MCF 10A (cell line): ENCODE measurements at regions not wholly inside any gene's neighbourhood (a gene's known extent, or its start where the extent isn't known, plus 50 kb on each side); places are given as distances from the start of the nearest gene placed in this dataset.
"Not testable (repeated sequence)": the region's sequence is repeated elsewhere in the genome, so short reads cannot be mapped to it uniquely, and the experiment has no call there.

Source experiments
- BruUV-seq: library from RNA; stranded (reverse); fragments of 400-500 nt; replicated peaks from 2 replicates; lab custom pipeline; 2021; lab: Mats Ljungman, UMichigan
- CTCF ChIA-PET: fragments of 300-600 bp; sonication (Branson Sonifier 250); formaldehyde crosslinking; extraction: SDS; loops from one replicate; lab custom pipeline; 2021; ENCODE audit warnings: antibody characterized with exemption, inconsistent platforms; lab: Yijun Ruan, JAX
- POLR2A ChIA-PET: fragments of 300-600, 350-650 bp; sonication (Branson Sonifier 250); formaldehyde crosslinking; extraction: SDS; loops from one replicate; lab custom pipeline; 2020; ENCODE audit warnings: antibody characterized with exemption, inconsistent platforms; lab: Yijun Ruan, JAX
- DNase-seq: peaks from one replicate; pipeline ENCODE4 v3.0.0-alpha.2; 2018; ENCODE audit not compliant: unreplicated experiment
- H3K27ac Mint-ChIP-seq: one replicate; pipeline ENCODE4 v1.8.0; 2022; ENCODE audit warnings: mild to moderate bottlenecking, low read depth, mixed read lengths; ENCODE audit not compliant: unreplicated experiment
- H3K27me3 Mint-ChIP-seq: one replicate; pipeline ENCODE4 v1.8.0; 2022; ENCODE audit warnings: mixed read lengths; ENCODE audit not compliant: insufficient read depth, unreplicated experiment
- H3K36me3 Mint-ChIP-seq: one replicate; pipeline ENCODE4 v1.8.0; 2022; ENCODE audit warnings: mild to moderate bottlenecking, moderate library complexity, mixed read lengths; ENCODE audit not compliant: insufficient read depth, unreplicated experiment
- H3K4me1 Mint-ChIP-seq: one replicate; pipeline ENCODE4 v1.8.0; 2022; ENCODE audit warnings: mixed read lengths; ENCODE audit not compliant: insufficient read depth, unreplicated experiment
- H3K4me3 Mint-ChIP-seq: one replicate; pipeline ENCODE4 v1.8.0; 2022; ENCODE audit warnings: mild to moderate bottlenecking, moderate library complexity, mixed read lengths; ENCODE audit not compliant: unreplicated experiment
- H3K9me3 Mint-ChIP-seq: one replicate; pipeline ENCODE4 v1.8.0; 2022; ENCODE audit warnings: mixed read lengths; ENCODE audit not compliant: unreplicated experiment
- intact Hi-C: fragments of 100-400 bp; cut with micrococcal nuclease; formaldehyde crosslinking; loops from 2 replicates; pipeline ENCODE4 v1.14.1; 2022
- TF ChIP-seq, protein P1 (sequence below): fragments of 200-600 bp; IDR thresholded peaks from one replicate; pipeline ENCODE4 v1.8.0; 2022; ENCODE audit warnings: antibody characterized with exemption, mild to moderate bottlenecking; ENCODE audit not compliant: unreplicated experiment

DNA sequence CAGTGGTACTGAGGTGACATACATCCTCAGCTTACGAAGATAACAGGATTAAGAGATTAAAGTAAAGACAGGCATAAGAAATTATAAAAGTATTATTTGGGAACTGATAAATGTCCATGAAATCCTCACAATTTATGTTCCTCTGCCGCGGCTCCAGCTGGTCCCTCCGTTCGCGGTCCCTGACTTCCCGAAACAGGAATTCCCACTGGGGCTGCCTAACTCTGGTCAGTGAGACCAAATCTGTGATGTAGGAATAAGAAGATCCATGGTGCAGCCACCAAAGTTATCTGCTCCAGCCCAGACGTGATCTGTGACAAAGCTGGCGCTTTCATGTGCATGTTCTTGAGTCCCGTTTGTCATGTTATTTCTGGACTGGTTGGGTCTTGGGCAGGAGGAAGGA is 70.2 kb downstream of the TNFAIP2 start:
- DNase-seq, POLR2A ChIA-PET: not testable (repeated sequence)

DNA sequence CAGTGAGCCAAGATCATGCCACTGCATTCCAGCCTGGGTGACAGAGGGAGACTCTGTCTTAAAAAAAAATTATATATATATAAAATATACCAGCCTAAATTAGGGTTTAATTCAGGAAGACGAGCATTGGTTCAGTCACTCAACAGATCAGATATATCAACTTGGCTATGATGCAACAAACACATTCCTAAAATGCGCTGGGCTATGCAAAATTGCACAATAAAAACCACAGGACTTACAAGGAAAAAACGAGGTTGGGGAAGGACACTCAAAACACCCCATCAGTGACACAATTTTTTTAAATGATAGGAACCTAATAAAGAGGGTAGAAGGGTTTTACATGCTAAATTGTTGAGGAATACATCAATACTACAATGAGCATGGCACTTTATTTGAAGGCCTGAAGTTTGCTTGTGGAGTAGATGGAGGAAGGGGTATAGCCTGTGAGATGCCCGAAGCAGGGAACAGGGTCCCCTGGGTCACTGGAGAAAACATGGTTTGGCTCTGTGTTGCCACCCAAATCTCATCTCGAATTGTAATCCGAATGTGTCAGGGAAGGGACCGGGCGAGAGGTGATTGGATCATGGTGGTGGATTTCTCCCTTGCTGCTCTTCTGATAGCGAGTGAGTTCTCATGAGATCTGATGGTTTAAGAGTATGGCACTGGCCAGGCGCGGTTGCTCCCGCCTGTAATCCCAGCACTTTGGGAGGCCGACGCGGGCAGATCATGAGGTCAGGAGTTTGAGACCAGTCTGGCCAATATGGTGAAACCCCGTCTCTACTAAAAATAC is 71.2 kb downstream of the TNFAIP2 start:
- Mint-ChIP-seq H3K27me3 (no peaks in the 10 kb centered on the region), H3K4me1 (peaks cover 16% of the 10 kb centered on the region), H3K9me3 (no peaks in the 10 kb centered on the region), H3K4me3 (no peak overlapping the region), H3K36me3 (peaks cover 13% of the 10 kb centered on the region), H3K27ac (no peak overlapping the region)
- POLR2A ChIA-PET, result no interaction called here
- intact Hi-C loops, result no loop called here
- TF ChIP-seq, protein P1, sequence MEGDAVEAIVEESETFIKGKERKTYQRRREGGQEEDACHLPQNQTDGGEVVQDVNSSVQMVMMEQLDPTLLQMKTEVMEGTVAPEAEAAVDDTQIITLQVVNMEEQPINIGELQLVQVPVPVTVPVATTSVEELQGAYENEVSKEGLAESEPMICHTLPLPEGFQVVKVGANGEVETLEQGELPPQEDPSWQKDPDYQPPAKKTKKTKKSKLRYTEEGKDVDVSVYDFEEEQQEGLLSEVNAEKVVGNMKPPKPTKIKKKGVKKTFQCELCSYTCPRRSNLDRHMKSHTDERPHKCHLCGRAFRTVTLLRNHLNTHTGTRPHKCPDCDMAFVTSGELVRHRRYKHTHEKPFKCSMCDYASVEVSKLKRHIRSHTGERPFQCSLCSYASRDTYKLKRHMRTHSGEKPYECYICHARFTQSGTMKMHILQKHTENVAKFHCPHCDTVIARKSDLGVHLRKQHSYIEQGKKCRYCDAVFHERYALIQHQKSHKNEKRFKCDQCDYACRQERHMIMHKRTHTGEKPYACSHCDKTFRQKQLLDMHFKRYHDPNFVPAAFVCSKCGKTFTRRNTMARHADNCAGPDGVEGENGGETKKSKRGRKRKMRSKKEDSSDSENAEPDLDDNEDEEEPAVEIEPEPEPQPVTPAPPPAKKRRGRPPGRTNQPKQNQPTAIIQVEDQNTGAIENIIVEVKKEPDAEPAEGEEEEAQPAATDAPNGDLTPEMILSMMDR, result no peak
- BruUV-seq, result no TSS peak
- peak; percentile 75 for DNase-seq
- CTCF ChIA-PET, result no interaction called here

More for the DNA sequence above, 70.2 kb downstream of the TNFAIP2 start:
- intact Hi-C loops, H3K27me3 Mint-ChIP-seq, BruUV-seq, CTCF ChIA-PET, H3K9me3 Mint-ChIP-seq, H3K4me1 Mint-ChIP-seq, H3K27ac Mint-ChIP-seq, H3K4me3 Mint-ChIP-seq: not testable (repeated sequence)
- H3K36me3 Mint-ChIP-seq, result peaks cover 13% of the 10 kb centered on the region

DNA sequence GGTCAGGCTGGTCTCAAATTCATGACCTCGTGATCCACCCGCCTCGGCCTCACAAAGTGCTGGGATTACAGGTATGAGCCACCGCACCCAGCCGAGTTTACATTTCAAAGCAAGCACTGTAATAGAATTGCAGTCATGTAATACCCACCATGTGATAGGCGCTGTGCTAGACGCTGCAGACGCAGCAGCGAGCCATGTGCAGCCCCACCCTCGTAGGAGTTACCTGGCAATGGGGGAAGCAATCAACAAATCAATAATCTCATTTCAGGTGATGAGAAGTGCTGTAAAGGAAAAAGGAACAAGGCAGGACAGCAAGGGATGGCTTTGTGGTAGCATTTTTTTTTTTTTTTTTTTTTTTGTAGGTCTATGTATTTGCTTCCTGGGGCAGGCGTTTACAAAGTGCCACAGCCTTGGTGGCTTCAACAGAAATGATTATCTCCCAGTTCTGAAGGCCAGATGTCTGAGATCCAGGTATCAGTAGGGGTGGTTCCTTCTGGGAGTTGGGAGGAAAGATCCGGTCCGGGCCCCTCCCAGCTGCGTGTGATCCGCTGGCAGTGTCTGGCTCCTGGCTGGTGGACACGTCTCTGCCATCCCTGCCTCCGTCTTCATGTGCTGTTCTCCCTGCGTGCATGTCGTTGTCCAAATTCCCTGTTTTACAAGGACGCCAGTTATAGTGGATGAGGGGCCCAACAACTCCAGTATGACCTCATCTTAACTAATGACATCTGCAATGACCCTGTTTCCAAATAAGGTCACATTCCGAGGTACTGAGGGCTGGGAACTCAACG is 72.8 kb downstream of the TNFAIP2 start:
- no peak overlapping the region for H3K4me3 Mint-ChIP-seq
- DNase-seq, result no peak
- H3K27me3 Mint-ChIP-seq, result no peaks in the 10 kb centered on the region
- H3K36me3 Mint-ChIP-seq, result peaks cover 9% of the 10 kb centered on the region
- peaks cover 16% of the 10 kb centered on the region for H3K4me1 Mint-ChIP-seq
- TF ChIP-seq, protein P1, result no peak
- no TSS peak for BruUV-seq
- CTCF ChIA-PET, result no interaction called here
- POLR2A ChIA-PET, result no interaction called here
- intact Hi-C loops, result no loop called here
- H3K9me3 Mint-ChIP-seq, result no peaks in the 10 kb centered on the region
- H3K27ac Mint-ChIP-seq, result no peak overlapping the region

DNA sequence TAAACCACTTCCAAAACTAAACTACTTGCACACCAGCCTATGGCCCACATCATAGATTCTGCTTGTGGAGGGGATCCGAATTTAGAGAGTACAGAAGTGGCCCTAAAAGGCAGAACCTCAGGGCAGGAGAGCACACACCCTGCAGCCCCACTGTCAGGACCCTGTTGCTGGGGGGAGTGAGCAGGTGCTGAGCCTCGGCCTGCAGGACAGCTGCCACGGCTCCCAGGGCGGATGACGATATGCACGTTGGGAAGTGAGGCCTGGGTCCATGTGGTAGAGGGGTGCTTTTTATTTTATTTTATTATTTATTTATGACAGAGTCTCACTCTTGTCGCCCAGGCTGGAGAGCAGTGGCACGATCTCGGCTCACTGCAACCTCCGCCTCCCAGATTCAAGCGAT is 73.5 kb downstream of the TNFAIP2 start:
- intact Hi-C loops, result no loop called here
- no peak overlapping the region for H3K27ac Mint-ChIP-seq
- ChIA-PET CTCF (interaction anchor here (0.6 kb wide), 2 partner anchors 100 to 240 kb away, joined by 3 to 5 read pairs; no protein-coding TSS in a partner anchor), POLR2A (interaction anchor here (0.7 kb wide), 1 partner anchor 1103 kb away, joined by 3 read pairs; no protein-coding TSS in a partner anchor)
- no peaks in the 10 kb centered on the region for H3K9me3 Mint-ChIP-seq
- no peak overlapping the region for H3K4me3 Mint-ChIP-seq
- H3K36me3 Mint-ChIP-seq, result peaks cover 9% of the 10 kb centered on the region
- H3K4me1 Mint-ChIP-seq, result peaks cover 16% of the 10 kb centered on the region
- DNase-seq, result no peak
- no peaks in the 10 kb centered on the region for H3K27me3 Mint-ChIP-seq
- TF ChIP-seq, protein P1, result no peak
- no TSS peak for BruUV-seq
